ENCODE measurements at regions not wholly inside any gene's neighbourhood (a gene's known extent, or its start where the extent isn't known, plus 50 kb on each side); places are given as distances from the start of the nearest gene placed in this dataset.

DNA sequence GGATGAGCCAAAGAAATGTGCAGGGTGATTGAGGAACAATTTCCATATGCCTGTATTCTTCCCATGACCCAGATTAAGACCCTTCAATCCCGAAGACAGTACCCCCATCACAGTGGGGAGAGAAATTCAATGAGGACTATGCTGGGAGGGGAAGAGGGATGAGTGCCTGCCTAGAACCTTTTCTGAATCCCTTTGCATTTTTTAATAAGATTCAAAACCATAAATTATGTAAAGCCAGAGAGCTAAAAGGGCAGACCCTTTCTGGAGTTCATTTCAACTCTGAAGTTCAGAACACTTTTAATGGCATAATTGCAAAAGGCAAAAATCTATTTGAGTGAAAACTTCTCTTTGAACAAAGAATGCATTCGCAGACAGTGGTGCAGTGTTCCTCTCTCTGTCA, 529.5 kb downstream of the NTRK3 start:
- no peak overlapping the region for H3K27ac ChIP-seq
- no peak for TF ChIP-seq CTCF (IDR thresholded peaks at IDR 0.05)
- TF ChIP-seq ZFX (IDR thresholded peaks at IDR 0.05; ENCODE audit: borderline replicate concordance): no peak

DNA sequence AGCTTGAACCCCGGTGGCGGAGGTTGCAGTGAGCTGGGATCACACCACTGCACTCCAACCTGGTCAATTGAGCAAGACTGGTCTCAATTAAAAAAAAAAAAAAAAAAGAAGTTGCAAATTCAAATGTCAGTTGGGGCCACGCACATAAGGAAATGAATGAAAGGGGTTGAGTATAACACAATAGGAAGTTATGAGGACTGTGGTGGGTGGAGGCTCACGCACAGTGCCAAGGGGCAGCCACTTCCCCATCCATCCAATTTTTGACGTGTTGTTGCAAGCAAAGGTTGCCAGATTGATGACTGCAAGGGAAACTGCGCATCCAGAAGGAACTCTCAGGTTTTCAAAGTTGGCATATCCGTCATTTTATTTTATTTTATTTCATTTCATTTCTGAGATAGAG, 532.2 kb downstream of the NTRK3 start:
- no peak overlapping the region for H3K27ac ChIP-seq
- TF ChIP-seq CTCF (IDR thresholded peaks at IDR 0.05) (no peak), ZFX (IDR thresholded peaks at IDR 0.05; ENCODE audit: borderline replicate concordance) (no peak)

GRCh38 chr15:87722941-87723691, 533.4 kb downstream of the NTRK3 start:
- TF ChIP-seq ZFX (IDR thresholded peaks at IDR 0.05; ENCODE audit: borderline replicate concordance): no peak
- no peak for TF ChIP-seq CTCF (IDR thresholded peaks at IDR 0.05)
- no peak overlapping the region for H3K27ac ChIP-seq

DNA sequence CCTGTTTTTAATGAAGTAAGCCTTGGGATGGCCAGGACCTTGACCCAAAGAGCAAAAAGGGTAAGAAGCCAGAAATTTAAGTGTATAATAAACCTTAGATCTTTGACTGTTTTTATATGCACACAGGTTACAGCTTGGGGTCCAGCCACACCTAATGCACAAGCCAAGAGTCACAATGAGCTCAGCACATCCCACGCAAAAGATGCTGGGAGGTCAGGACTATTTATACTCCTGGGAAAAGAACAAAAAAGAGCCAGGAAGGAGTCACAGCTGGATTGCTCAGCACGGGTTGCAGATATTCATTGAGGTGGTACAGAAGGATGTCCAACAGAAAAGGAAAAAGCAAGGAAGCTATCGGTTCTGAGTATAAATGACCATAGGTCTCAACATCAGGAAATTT, 536.3 kb downstream of the NTRK3 start:
- no peak for TF ChIP-seq CTCF (IDR thresholded peaks at IDR 0.05)
- TF ChIP-seq ZFX (IDR thresholded peaks at IDR 0.05; ENCODE audit: borderline replicate concordance): no peak
- no peak overlapping the region for H3K27ac ChIP-seq

- no peak overlapping the region for H3K27ac ChIP-seq
- TF ChIP-seq CTCF (IDR thresholded peaks at IDR 0.05) (no peak), ZFX (IDR thresholded peaks at IDR 0.05; ENCODE audit: borderline replicate concordance) (no peak)
Observed at GRCh38 chr15:87716422-87716821, 540.1 kb downstream of the NTRK3 start.

DNA sequence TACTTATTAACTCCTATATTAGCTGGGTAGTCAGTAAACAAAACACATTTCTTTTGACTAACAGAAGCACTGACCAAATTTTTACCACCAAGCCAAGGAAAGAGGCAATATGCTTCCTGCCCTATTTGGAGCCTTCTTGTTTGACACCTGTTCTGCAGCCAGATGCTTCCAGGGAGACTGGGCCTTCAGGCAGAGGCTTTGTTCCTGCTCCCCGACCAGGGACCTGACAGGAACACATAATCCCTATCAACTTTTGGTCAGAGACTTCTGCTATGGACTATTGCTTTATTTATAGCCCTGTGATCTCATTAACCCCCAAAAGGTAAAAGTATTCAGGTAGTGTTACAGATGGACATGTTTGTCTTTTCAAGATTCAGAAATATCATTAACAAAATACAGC, 541.3 kb downstream of the NTRK3 start:
- H3K27ac ChIP-seq: no peak overlapping the region
- TF ChIP-seq CTCF (IDR thresholded peaks at IDR 0.05) (no peak), ZFX (IDR thresholded peaks at IDR 0.05; ENCODE audit: borderline replicate concordance) (no peak)

DNA sequence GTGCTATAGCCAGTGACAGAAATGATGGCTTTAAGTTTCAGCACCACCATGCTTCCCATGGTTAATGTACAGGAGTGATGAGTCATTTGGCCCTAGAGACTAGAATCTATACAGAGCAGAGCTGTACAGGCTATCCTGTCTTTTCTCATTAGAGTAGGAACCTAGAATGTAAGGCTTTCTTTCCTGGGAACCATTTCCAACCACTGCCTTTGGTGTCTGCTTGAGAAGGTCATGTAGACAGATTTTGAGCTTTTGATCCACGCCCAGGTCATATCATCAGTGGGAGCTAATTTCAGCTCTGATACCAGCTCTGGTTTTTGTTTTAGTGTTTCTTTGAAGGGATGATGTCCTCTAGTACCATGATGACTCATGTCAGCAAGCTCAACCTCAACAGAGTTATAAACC, 543.1 kb downstream of the NTRK3 start:
- TF ChIP-seq ZFX (IDR thresholded peaks at IDR 0.05; ENCODE audit: borderline replicate concordance) (no peak), CTCF (IDR thresholded peaks at IDR 0.05) (no peak)

More for the DNA sequence above, 543.1 kb downstream of the NTRK3 start:
- H3K27ac ChIP-seq: no peak overlapping the region

Measured in 22Rv1 (cell line).